Suprapubic skin (tissue), 3 donors: ENCODE measurements at regions not wholly inside any gene's neighbourhood (a gene's known extent, or its start where the extent isn't known, plus 50 kb on each side); places are given as distances from the start of the nearest gene placed in this dataset.

ENCODE experiments used
- CTCF ChIP-seq, 2 donors: fragments of 200-600 bp in 1 of 2; fragments of 450-650 bp in 1 of 2; sonication (generic) in 1 of 2; IDR thresholded peaks; one replicate each; pipeline ENCODE4 v1.5.1; 2016 to 2019; ENCODE audit warnings: antibody characterized with exemption in 2 of 2, mild to moderate bottlenecking in 1 of 2, moderate library complexity in 1 of 2
- EP300 ChIP-seq: sonication (generic); formaldehyde crosslinking; IDR thresholded peaks from one replicate; pipeline ENCODE4 v1.6.1; 2017; ENCODE audit warnings: antibody characterized with exemption

- TF ChIP-seq CTCF (IDR thresholded peaks at IDR 0.05) (no peak), EP300 (no peak)
Measured at GRCh38 chr6:3961581-3962215, 112.5 kb downstream of the FAM50B start.
